GM19043 (cell line): ENCODE measurements at regions not wholly inside any gene's neighbourhood (a gene's known extent, or its start where the extent isn't known, plus 50 kb on each side); places are given as distances from the start of the nearest gene placed in this dataset.

Experiments
- ATAC-seq: cut with Tn5 transposase; IDR thresholded peaks from one replicate; pipeline ENCODE4 v1.9.1; 2021; ENCODE audit warnings: low read depth; ENCODE audit not compliant: unreplicated experiment

- ATAC-seq, result no peak
These were observed 1672.6 kb upstream of the PCDH20 start for GRCh38 chr13:63088226-63088625.

- no peak for ATAC-seq
These were observed 1670.6 kb upstream of the PCDH20 start for GRCh38 chr13:63086286-63086685.

GRCh38 chr13:63085851-63086250 is 1670.2 kb upstream of the PCDH20 start:
- ATAC-seq, result no peak

- no peak for ATAC-seq
These were observed 1665.9 kb upstream of the PCDH20 start for GRCh38 chr13:63081400-63082014.

- ATAC-seq, result no peak
These were observed 1659.5 kb upstream of the PCDH20 start for GRCh38 chr13:63075126-63075525.

GRCh38 chr13:63050287-63050686 is 1634.6 kb upstream of the PCDH20 start:
- no peak for ATAC-seq

- ATAC-seq, result no peak
These were observed 1633.0 kb upstream of the PCDH20 start for GRCh38 chr13:63048653-63049052.

- no peak for ATAC-seq
These were observed 1629.1 kb upstream of the PCDH20 start for GRCh38 chr13:63044589-63045313.

- no peak for ATAC-seq
These were observed 1627.0 kb upstream of the PCDH20 start for GRCh38 chr13:63042686-63043085.

GRCh38 chr13:63041640-63042414 is 1626.2 kb upstream of the PCDH20 start:
- no peak for ATAC-seq

- ATAC-seq, result no peak
These were observed 1610.7 kb upstream of the PCDH20 start for GRCh38 chr13:63026285-63026797.

- ATAC-seq, result no peak
These were observed 1610.1 kb upstream of the PCDH20 start for GRCh38 chr13:63025741-63026140.

- no peak for ATAC-seq
These were observed 1608.8 kb upstream of the PCDH20 start for GRCh38 chr13:63024458-63024857.

GRCh38 chr13:63011996-63012395 is 1596.3 kb upstream of the PCDH20 start:
- ATAC-seq, result no peak

- ATAC-seq, result no peak
These were observed 1594.5 kb upstream of the PCDH20 start for GRCh38 chr13:63010072-63010658.

- no peak for ATAC-seq
These were observed 1590.0 kb upstream of the PCDH20 start for GRCh38 chr13:63005625-63006024.

- ATAC-seq, result no peak
These were observed 1582.0 kb upstream of the PCDH20 start for GRCh38 chr13:62997696-62998095.

GRCh38 chr13:62997038-62997599 is 1581.5 kb upstream of the PCDH20 start:
- ATAC-seq, result no peak

GRCh38 chr13:62973804-62974203 is 1558.2 kb upstream of the PCDH20 start:
- ATAC-seq, result no peak

- no peak for ATAC-seq
These were observed 1548.9 kb upstream of the PCDH20 start for GRCh38 chr13:62964522-62964921.

GRCh38 chr13:62960723-62961122 is 1545.1 kb upstream of the PCDH20 start:
- ATAC-seq, result no peak
